ENCODE measurements at regions not wholly inside any gene's neighbourhood (a gene's known extent, or its start where the extent isn't known, plus 50 kb on each side); places are given as distances from the start of the nearest gene placed in this dataset.

GRCh38 chr11:130813196-130813595 is 103.1 kb downstream of the SNX19 start:
- intact Hi-C loops (cut with DNase I; ENCODE audit: low total_unique reads), result no loop called here
- Histone ChIP-seq H3K9me3 (no peaks in the 10 kb centered on the region), H3K4me1 (no peaks in the 10 kb centered on the region), H3K27ac (no peak overlapping the region), H3K27me3 (no peaks in the 10 kb centered on the region), H3K36me3 (no peaks in the 10 kb centered on the region), H3K4me3 (no peak overlapping the region)
- no peak for DNase-seq
- TF ChIP-seq CTCF (IDR thresholded peaks at IDR 0.05) (no peak), POLR2A (IDR thresholded peaks at IDR 0.05) (no peak)

- H3K27ac ChIP-seq, result no peak overlapping the region
- H3K9me3 ChIP-seq, result no peaks in the 10 kb centered on the region
- no peaks in the 10 kb centered on the region for H3K27me3 ChIP-seq
- no peak for DNase-seq
- H3K36me3 ChIP-seq, result no peaks in the 10 kb centered on the region
- no peaks in the 10 kb centered on the region for H3K4me1 ChIP-seq
- TF ChIP-seq POLR2A (IDR thresholded peaks at IDR 0.05) (no peak), CTCF (IDR thresholded peaks at IDR 0.05) (no peak)
- intact Hi-C loops (cut with DNase I; ENCODE audit: low total_unique reads), result no loop called here
- H3K4me3 ChIP-seq, result no peak overlapping the region
Measured at GRCh38 chr11:130813638-130814037, 102.6 kb downstream of the SNX19 start.

- no peaks in the 10 kb centered on the region for H3K9me3 ChIP-seq
- TF ChIP-seq CTCF (IDR thresholded peaks at IDR 0.05) (no peak), POLR2A (IDR thresholded peaks at IDR 0.05) (no peak)
- no peak overlapping the region for H3K4me3 ChIP-seq
- no peaks in the 10 kb centered on the region for H3K4me1 ChIP-seq
- no peaks in the 10 kb centered on the region for H3K36me3 ChIP-seq
- no peak for DNase-seq
- no peak overlapping the region for H3K27ac ChIP-seq
- no peaks in the 10 kb centered on the region for H3K27me3 ChIP-seq
- intact Hi-C loops (cut with DNase I; ENCODE audit: low total_unique reads), result no loop called here
Measured at GRCh38 chr11:130814440-130815096, 101.7 kb downstream of the SNX19 start.

GRCh38 chr11:130815097-130815802 is 101.0 kb downstream of the SNX19 start:
- DNase-seq, result no peak
- H3K27me3 ChIP-seq, result no peaks in the 10 kb centered on the region
- H3K36me3 ChIP-seq, result no peaks in the 10 kb centered on the region
- no peak for TF ChIP-seq CTCF (IDR thresholded peaks at IDR 0.05)
- no peak for TF ChIP-seq POLR2A (IDR thresholded peaks at IDR 0.05)
- H3K27ac ChIP-seq, result no peak overlapping the region
- intact Hi-C loops (cut with DNase I; ENCODE audit: low total_unique reads), result no loop called here
- no peaks in the 10 kb centered on the region for H3K9me3 ChIP-seq
- no peaks in the 10 kb centered on the region for H3K4me1 ChIP-seq
- no peak overlapping the region for H3K4me3 ChIP-seq

- Histone ChIP-seq H3K9me3 (no peaks in the 10 kb centered on the region), H3K27ac (no peak overlapping the region), H3K27me3 (no peaks in the 10 kb centered on the region), H3K36me3 (no peaks in the 10 kb centered on the region), H3K4me1 (no peaks in the 10 kb centered on the region), H3K4me3 (no peak overlapping the region)
- DNase-seq, result no peak
- intact Hi-C loops (cut with DNase I; ENCODE audit: low total_unique reads), result no loop called here
- TF ChIP-seq CTCF (IDR thresholded peaks at IDR 0.05), result no peak
- TF ChIP-seq POLR2A (IDR thresholded peaks at IDR 0.05), result no peak
Measured at GRCh38 chr11:130815956-130816355, 100.3 kb downstream of the SNX19 start.

All from uterus (tissue), 3 donors.